OCI-LY1 (cell line): ENCODE measurements at regions not wholly inside any gene's neighbourhood (a gene's known extent, or its start where the extent isn't known, plus 50 kb on each side); places are given as distances from the start of the nearest gene placed in this dataset.

ENCODE experiments used
- CTCF ChIP-seq: fragments of 200-600 bp; sonication (generic), shearing (Covaris generic); IDR thresholded peaks from 2 replicates; pipeline ENCODE4 v1.5.1; 2017; ENCODE audit warnings: mild to moderate bottlenecking, antibody characterized with exemption, low read length, moderate library complexity, mixed read lengths
- EZH2 ChIP-seq: fragments of 200-600 bp; sonication (generic), shearing (Covaris generic); IDR thresholded peaks from 2 replicates; pipeline ENCODE4 v1.8.0; 2017; ENCODE audit warnings: borderline replicate concordance, mixed run types, mild to moderate bottlenecking, antibody characterized with exemption, low read length, moderate library complexity, mixed read lengths

GRCh38 chr1:114286960-114287359 is 133.3 kb upstream of the SYT6 start:
- no peak for TF ChIP-seq CTCF
- no peak for TF ChIP-seq EZH2
